SKM-1 (cell line): ENCODE measurements at regions not wholly inside any gene's neighbourhood (a gene's known extent, or its start where the extent isn't known, plus 50 kb on each side); places are given as distances from the start of the nearest gene placed in this dataset.
"Not testable (repeated sequence)": the region's sequence is repeated elsewhere in the genome, so short reads cannot be mapped to it uniquely, and the experiment has no call there.

Experiments used
- DNase-seq: peaks from one replicate; lab custom pipeline; 2025; ENCODE audit not compliant: unreplicated experiment; lab: John Stamatoyannopoulos, UW

DNA sequence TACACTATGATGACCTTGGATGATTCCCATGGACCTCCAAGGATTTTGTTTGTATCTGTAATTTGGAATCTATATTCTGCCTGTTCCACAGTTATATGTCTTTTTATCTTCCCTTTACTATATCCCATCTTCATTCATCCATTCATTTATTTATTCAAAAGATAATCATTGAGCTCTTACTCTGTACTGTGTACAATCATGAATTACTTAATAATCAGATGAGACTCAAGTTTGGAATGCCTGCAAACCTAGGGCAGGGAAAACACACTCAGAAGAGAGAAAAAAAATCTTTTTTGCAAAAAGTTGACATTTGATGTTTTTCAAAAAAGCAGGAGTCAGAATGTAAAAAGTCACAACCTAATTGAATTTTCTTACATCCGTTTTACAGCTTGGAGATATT, 170.2 kb upstream of the GNAI1 start:
- no peak for DNase-seq

- DNase-seq = no peak
Observed at GRCh38 chr7:79953130-79953529, 181.5 kb upstream of the GNAI1 start.

- no peak for DNase-seq
Observed at GRCh38 chr7:79952399-79952798, 182.2 kb upstream of the GNAI1 start.

DNA sequence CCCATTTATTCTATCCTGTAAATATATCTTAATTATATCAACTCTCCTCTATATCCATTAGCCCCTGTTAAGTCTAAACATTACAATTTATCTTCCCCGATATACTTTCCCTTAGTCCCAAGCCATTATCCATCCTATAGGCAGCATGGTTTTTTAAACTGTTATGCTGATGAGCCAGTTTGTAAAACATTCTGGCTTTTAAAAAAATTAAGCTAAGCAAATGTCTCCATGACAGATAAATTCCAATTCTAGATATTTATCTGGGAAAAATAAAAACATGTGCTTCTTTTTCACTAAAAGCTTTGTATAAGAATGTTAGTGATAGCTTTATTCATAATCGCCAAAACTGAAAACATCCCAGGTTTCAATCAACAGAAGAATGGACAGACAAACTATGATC, 183.2 kb upstream of the GNAI1 start:
- no peak for DNase-seq

- no peak for DNase-seq
Observed at GRCh38 chr7:79949778-79950177, 184.9 kb upstream of the GNAI1 start.

DNA sequence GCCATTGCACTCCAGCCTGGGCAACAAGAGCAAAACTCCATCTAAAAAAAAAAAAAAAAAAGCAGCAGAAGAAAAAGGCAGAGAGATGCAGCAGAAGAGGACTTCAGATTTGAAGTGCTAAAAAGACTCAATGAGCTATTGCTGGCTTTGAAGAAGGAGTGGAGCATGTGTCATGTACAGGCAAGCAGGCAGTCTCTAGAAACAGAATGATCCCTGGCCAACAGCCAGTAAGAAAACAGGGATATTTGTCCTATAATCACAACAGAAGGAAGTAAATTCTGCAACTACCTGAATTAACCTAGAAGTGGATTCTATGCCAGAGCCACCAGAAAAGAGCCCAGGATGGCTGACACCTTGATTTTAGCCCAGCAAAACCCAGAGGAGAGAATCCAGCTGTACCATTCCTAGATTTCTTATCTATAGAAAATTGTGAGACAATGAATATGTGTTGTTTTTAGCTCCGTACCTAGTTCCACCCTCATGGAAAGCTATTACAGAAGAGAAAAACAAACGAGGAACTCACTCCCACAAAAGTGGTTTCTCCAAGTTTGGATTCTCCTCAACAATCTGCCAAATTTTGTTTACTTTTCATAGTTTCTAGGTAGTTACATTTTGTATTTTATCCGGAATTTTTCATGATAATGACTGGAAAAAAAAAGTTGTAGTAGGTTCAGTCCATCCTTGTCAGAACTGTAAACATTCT, 198.2 kb upstream of the GNAI1 start:
- no peak for DNase-seq

DNA sequence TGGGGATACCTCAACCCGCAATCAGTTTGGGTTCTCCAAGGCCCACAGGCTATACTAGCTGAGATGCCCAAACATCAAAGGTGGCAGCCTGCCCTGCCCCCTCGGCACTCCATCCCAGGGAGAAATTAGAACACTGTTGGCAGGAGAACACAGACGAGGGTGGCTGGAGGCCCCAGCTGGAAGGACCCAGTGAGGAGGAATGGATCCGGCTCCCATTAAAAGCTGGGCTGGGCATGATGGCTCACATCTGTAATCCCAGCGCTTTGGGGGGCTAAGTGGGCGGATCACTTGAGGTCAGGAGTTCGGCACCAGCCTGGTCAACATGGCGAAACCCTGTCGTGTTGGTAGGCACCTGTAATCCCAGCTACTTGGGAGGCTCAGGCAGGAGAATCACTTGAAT, 199.9 kb upstream of the GNAI1 start:
- no peak for DNase-seq

- DNase-seq = no peak
Observed at GRCh38 chr7:79933144-79933543, 201.5 kb upstream of the GNAI1 start.

GRCh38 chr7:79930604-79931003, 204.0 kb upstream of the GNAI1 start:
- no peak for DNase-seq

- no peak for DNase-seq
Observed at GRCh38 chr7:79927116-79927515, 207.5 kb upstream of the GNAI1 start.

DNA sequence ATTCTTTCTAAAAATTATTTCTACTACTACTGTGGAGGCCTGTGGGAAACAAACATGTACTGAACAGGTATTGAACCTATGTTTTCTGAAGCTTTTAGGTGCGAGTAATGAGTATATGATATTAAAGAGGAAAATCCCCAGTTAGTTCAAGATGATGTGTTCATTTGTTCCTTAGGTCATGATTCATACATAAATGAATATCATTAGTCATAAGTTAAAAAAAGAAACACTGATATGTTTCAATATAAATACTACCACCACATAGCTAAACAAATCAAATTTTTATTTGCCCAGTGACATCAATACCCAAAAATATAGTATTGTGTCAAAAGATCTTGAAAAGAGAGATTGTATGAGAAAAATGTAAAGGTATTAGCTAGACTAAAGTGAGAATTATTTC, 210.7 kb upstream of the GNAI1 start:
- DNase-seq = no peak

DNA sequence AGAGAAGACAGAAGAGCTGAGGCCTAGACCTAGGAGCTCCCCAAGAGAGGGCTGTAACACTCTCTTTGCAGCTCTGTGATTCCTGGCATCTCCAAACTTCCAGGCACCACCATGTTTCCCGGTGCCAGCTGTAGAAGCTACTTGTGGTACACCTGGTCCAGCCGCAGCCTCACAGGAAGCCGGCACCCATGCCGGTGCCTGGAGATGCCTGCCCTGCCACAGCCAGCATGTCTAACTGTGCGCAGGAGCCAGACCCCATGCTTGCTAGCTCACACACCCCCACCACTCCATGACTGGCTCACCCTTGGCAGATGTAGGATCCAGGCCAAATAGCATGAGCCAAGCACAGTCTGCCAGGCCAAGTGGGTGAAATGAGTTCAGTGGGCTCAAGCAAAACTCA, 211.7 kb upstream of the GNAI1 start:
- no peak for DNase-seq

DNA sequence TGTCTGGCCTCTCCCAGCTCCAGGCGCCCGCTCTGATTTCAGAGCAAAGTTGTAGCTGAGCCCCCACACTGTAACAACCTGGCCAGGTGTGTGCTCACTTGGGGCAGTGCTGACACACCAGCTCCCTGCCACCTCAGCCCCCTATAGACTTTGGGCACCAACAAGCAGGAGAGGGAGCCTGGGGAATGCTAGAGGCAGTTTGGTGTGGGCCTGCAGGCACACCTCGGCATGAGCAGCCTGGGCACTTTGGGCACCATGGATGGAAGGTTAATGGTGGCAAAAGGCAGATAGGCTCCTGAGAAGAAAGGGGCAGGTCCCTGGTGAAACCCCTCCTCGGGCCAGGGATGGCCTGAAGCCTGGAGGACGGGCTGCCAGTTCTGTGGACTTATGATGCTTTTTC, 212.7 kb upstream of the GNAI1 start:
- DNase-seq = no peak

GRCh38 chr7:79918632-79919031, 216.0 kb upstream of the GNAI1 start:
- DNase-seq = not testable (repeated sequence)

GRCh38 chr7:79915346-79915745, 219.3 kb upstream of the GNAI1 start:
- DNase-seq = not testable (repeated sequence)

GRCh38 chr7:79912213-79912633, 222.4 kb upstream of the GNAI1 start:
- no peak for DNase-seq

- DNase-seq = no peak
Observed at GRCh38 chr7:79911420-79911819, 223.2 kb upstream of the GNAI1 start.

DNA sequence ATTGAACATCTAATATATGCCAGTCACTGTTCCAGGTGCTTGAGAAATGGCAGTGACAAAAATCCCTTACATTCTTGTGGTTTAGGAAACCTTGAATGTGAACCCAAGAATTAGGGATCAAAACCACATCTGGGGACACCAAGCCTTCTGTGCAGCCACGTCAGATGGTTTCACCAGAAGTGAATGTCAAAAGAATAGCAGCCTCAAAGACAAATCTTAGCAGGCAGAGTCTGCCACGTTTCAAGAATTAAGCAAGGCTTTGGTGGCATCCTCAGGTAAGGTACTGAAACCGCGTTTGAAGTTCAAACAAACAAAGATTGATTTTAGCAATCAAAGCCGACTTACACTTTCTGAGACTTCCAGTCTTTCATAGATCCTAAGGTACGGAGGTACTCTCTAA, 225.5 kb upstream of the GNAI1 start:
- DNase-seq = no peak

- DNase-seq = no peak
Observed at GRCh38 chr7:79897166-79897565, 237.5 kb upstream of the GNAI1 start.

DNA sequence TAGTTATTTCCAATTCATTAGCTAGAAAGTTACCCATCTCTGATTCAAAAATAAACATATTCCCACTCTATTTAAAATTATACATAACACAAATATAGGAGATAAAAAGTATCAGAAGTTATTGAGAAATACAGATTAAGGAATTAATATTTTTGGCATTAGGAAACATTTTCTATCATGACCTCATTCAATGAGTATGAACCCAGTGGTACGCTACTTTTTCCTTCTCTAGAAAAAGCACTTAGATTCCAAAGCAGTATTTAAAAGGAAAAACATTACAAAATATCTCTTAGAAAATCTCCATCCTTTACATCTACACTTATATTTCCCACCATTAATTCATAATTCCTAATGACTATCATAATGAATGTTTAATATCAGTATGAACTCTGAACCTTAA, 240.6 kb upstream of the GNAI1 start:
- DNase-seq = no peak

GRCh38 chr7:79882922-79883321, 251.7 kb upstream of the GNAI1 start:
- DNase-seq = no peak

DNA sequence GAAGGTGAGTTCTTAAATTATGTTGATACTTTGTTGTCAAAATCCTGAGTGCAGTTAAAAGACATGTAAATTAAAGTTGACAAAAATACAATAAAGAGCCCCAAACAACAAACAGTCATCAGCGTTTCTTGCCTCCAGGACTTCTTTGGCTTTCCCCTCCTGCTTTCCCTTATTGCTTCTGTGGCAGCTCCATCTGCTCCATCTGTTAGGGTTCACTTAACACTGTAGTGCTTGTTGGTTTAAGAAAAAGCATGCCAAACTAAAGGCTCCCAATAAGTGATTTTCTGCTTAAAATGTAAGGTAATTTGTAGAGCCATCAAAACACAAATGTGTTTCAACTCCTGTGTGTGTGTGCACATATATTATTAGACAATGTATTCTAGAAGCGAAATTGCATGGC, 254.3 kb upstream of the GNAI1 start:
- no peak for DNase-seq

DNA sequence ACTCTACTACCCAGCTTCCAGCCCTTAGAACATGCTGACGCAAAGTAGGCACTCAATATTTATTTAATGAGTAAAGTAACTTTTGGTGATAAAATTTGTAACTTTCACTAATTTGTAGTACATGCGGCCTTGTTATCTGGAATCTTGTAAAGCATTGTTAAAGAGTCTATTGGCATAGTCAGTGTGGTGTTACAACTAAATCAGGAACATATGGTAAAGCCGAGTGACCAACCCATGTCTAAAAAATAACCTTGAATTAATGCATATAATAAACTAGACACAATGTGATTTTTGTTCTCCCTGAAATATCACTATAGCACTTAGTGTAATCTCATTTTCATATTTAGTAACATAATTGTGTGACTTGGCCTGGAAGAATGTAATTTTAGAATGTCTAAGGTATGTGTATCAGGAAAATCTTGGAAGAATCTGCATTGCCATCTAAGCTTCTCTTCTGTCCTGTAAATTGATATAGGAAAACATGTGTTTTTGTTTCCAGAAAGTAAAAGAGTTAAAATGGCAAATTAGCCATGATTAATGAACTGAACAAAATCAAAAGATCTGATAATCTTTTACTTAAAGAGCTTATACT, 256.7 kb upstream of the GNAI1 start:
- DNase-seq = no peak
